A673 (cell line): ENCODE measurements at regions not wholly inside any gene's neighbourhood (a gene's known extent, or its start where the extent isn't known, plus 50 kb on each side); places are given as distances from the start of the nearest gene placed in this dataset.

Experiments
- EZH2 ChIP-seq: fragments of 200-600 bp; sonication (generic); IDR thresholded peaks from 2 replicates; pipeline ENCODE4 v1.6.1; 2017; ENCODE audit warnings: borderline replicate concordance, low read depth, mild to moderate bottlenecking, mixed read lengths, antibody characterized with exemption, low read length; ENCODE audit not compliant: poor library complexity, severe bottlenecking
- TF ChIP-seq, protein P1 (sequence below): fragments of 300-800, 200-600 bp; sonication (generic); conservative IDR thresholded peaks from 2 replicates; pipeline ENCODE4 v1.5.1; 2017; ENCODE audit warnings: low read depth, mild to moderate bottlenecking, antibody characterized with exemption, low read length, moderate library complexity, mixed read lengths

DNA sequence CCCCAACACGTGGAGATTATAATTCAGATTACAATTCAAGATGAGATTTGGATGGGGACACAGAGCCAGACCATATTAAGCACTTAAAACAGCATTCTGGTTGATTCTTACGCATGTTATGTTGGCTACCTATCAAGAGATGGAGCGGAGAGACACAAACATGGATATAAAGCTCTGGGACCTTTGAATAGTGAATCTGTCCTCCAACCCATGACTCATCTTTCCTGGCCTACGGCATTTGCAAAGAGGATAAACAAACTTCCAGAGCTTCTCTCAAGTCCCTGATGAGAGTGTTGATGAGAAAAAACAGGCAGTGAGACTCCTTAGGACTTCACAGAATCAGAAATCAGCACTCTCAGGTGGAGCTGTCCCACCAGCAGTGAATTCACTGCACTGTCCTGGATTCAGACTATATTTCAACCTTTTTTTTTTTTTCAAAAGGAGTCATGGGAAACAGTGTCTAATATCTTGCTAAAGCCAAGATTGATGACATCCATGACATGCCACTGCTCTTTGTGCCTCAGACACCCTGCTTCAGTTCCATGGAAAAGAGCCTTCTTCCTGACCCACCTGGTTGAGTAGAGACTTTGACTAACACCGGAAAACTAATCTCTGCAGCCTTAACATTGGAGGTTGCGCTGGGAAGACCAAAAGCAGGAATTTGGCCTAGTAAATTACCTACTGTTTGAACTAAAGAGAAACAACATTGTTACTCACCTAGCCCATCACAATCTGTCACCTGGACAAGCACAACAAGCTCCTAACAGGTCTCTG is 62.1 kb upstream of the NPAS2 start:
- TF ChIP-seq, protein P1, sequence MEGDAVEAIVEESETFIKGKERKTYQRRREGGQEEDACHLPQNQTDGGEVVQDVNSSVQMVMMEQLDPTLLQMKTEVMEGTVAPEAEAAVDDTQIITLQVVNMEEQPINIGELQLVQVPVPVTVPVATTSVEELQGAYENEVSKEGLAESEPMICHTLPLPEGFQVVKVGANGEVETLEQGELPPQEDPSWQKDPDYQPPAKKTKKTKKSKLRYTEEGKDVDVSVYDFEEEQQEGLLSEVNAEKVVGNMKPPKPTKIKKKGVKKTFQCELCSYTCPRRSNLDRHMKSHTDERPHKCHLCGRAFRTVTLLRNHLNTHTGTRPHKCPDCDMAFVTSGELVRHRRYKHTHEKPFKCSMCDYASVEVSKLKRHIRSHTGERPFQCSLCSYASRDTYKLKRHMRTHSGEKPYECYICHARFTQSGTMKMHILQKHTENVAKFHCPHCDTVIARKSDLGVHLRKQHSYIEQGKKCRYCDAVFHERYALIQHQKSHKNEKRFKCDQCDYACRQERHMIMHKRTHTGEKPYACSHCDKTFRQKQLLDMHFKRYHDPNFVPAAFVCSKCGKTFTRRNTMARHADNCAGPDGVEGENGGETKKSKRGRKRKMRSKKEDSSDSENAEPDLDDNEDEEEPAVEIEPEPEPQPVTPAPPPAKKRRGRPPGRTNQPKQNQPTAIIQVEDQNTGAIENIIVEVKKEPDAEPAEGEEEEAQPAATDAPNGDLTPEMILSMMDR: no peak
- TF ChIP-seq EZH2: no peak
